DOHH2 (cell line): ENCODE measurements at regions not wholly inside any gene's neighbourhood (a gene's known extent, or its start where the extent isn't known, plus 50 kb on each side); places are given as distances from the start of the nearest gene placed in this dataset.

ENCODE experiments used
- CTCF ChIP-seq: fragments of 200-600 bp; sonication (generic); IDR thresholded peaks from one replicate; pipeline ENCODE4 v1.5.1; 2014; ENCODE audit warnings: antibody characterized with exemption, mild to moderate bottlenecking, low read depth, low read length; ENCODE audit not compliant: poor library complexity, severe bottlenecking
- EZH2phosphoT487 ChIP-seq: fragments of 200-600 bp; sonication (generic); IDR thresholded peaks from 2 replicates; pipeline ENCODE4 v1.6.1; 2017; ENCODE audit warnings: borderline replicate concordance, mild to moderate bottlenecking, antibody characterized with exemption, low read length, moderate library complexity, mixed read lengths

- TF ChIP-seq CTCF = no peak
- TF ChIP-seq EZH2phosphoT487 = no peak
These were observed 144.4 kb upstream of the TET2 start for GRCh38 chr4:105002278-105002677.
